D721Med (cell line): ENCODE measurements at regions not wholly inside any gene's neighbourhood (a gene's known extent, or its start where the extent isn't known, plus 50 kb on each side); places are given as distances from the start of the nearest gene placed in this dataset.

Source experiments
- DNase-seq: peaks from one replicate; pipeline ENCODE4 v3.0.0; 2011; ENCODE audit warnings: low spot score; ENCODE audit not compliant: insufficient read length
- FAIRE-seq: peaks from 2 replicates; lab custom pipeline; 2011; peaks lifted over from hg19 to GRCh38; lab: Jason Lieb, UNC
- CTCF ChIP-seq: IDR thresholded peaks from 2 replicates; pipeline ENCODE4 v1.5.1; 2012; ENCODE audit warnings: mild to moderate bottlenecking, control low read depth; ENCODE audit not compliant: insufficient read depth; ENCODE audit errors: missing control alignments

- DNase-seq (no peak), FAIRE-seq (no peak)
- TF ChIP-seq CTCF: no peak
These were observed 75.7 kb downstream of the ZC3H11B start for GRCh38 chr1:219537223-219537631.

- no peak for DNase-seq
- no peak for TF ChIP-seq CTCF
- FAIRE-seq: no peak
These were observed 76.9 kb downstream of the ZC3H11B start for GRCh38 chr1:219536038-219536437.

GRCh38 chr1:219534991-219535390 is 77.9 kb downstream of the ZC3H11B start:
- TF ChIP-seq CTCF: no peak
- FAIRE-seq (no peak), DNase-seq (no peak)

GRCh38 chr1:219533280-219533679 is 79.6 kb downstream of the ZC3H11B start:
- FAIRE-seq: no peak
- no peak for TF ChIP-seq CTCF
- DNase-seq: no peak

GRCh38 chr1:219529116-219529515 is 83.8 kb downstream of the ZC3H11B start:
- FAIRE-seq (no peak), DNase-seq (no peak)
- TF ChIP-seq CTCF: no peak

GRCh38 chr1:219528633-219529032 is 84.3 kb downstream of the ZC3H11B start:
- no peak for FAIRE-seq
- no peak for TF ChIP-seq CTCF
- DNase-seq: no peak

- FAIRE-seq (no peak), DNase-seq (no peak)
These were observed 84.9 kb downstream of the ZC3H11B start for GRCh38 chr1:219527994-219528393.

More at GRCh38 chr1:219527994-219528393, 84.9 kb downstream of the ZC3H11B start:
- TF ChIP-seq CTCF: no peak
